Stomach (tissue), 8 donors: ENCODE measurements at regions not wholly inside any gene's neighbourhood (a gene's known extent, or its start where the extent isn't known, plus 50 kb on each side); places are given as distances from the start of the nearest gene placed in this dataset.
"Not testable (repeated sequence)": the region's sequence is repeated elsewhere in the genome, so short reads cannot be mapped to it uniquely, and the experiment has no call there.

Source experiments
- DNase-seq, 2 donors: peaks; one replicate each; pipeline versions ENCODE4 v3.0.0 to v3.0.0-alpha.2; 2013 to 2019
- H3K27ac ChIP-seq, 5 donors: fragments of 200-600 bp in 4 of 5; sonication (generic) in 4 of 5; one replicate each; pipeline ENCODE4 v1.5.1; 2013 to 2019; ENCODE audit warnings: mild to moderate bottlenecking in 1 of 5, moderate library complexity in 1 of 5
- H3K27me3 ChIP-seq, 3 donors: fragments of 200-600 bp; sonication (generic); one replicate each; pipeline ENCODE4 v1.5.1; 2017 to 2019; ENCODE audit warnings: mixed run types in 1 of 3
- H3K36me3 ChIP-seq, 4 donors: fragments of 200-600 bp; sonication (generic); 1 replicate in 3 of 4; 2 replicates in 1 of 4; pipeline ENCODE4 v1.5.1; 2016 to 2019
- H3K4me1 ChIP-seq, 4 donors: fragments of 200-600 bp; sonication (generic); one replicate each; pipeline ENCODE4 v1.5.1; 2016 to 2019
- H3K4me3 ChIP-seq, 4 donors: fragments of 200-600 bp; sonication (generic) in 3 of 4; one replicate each; pipeline ENCODE4 v1.5.1; 2016 to 2019; ENCODE audit warnings: mild to moderate bottlenecking in 1 of 4
- H3K9me3 ChIP-seq, 4 donors: fragments of 200-600 bp; sonication (generic); one replicate each; pipeline ENCODE4 v1.5.1; 2016 to 2019
- EP300 ChIP-seq: sonication (generic); formaldehyde crosslinking; IDR thresholded peaks from one replicate; pipeline ENCODE4 v1.6.1; 2017; ENCODE audit warnings: antibody characterized with exemption
- POLR2A ChIP-seq, 4 donors: fragments of 450-650 bp; IDR thresholded peaks; one replicate each; pipeline ENCODE4 v1.6.1; 2016; ENCODE audit warnings: antibody characterized with exemption in 4 of 4, control low read depth in 2 of 4, mild to moderate bottlenecking in 1 of 4, moderate library complexity in 1 of 4
- POLR2AphosphoS5 ChIP-seq, 3 donors: sonication (generic); formaldehyde crosslinking; IDR thresholded peaks; one replicate each; pipeline ENCODE4 v1.6.1; 2016; ENCODE audit warnings: antibody characterized with exemption in 3 of 3
- WGBS, 5 donors: extraction: QIAGEN DNeasy Blood & Tissue Kit in 3 of 5; methylation state at CpG; one replicate each; pipeline versions ENCODE4 v1.1.5 to v1.1.7; 2013 to 2018; 5-methylcytosine and 5-hydroxymethylcytosine counted together
- intact Hi-C: fragments of 100-400 bp; cut with DNase I; formaldehyde crosslinking; loops from one replicate; pipeline ENCODE4 v1.15.1; 2023; ENCODE audit warnings: low total_unique reads
- TF ChIP-seq, protein P1 (sequence below), 7 experiments: fragments of 450-650 bp in 4 of 7; fragments of 200-600 bp in 3 of 7; sonication (generic) in 3 of 7; IDR thresholded peaks; one replicate each; pipeline ENCODE4 v1.5.1; 2016 to 2019; ENCODE audit warnings: antibody characterized with exemption in 7 of 7, control low read depth in 2 of 7, mild to moderate bottlenecking in 1 of 7
- donor health status: healthy with polysubstance abuse.
- donor health status: Bipolar disorder and iron deficiency.
- donor health status: healthy.

DNA sequence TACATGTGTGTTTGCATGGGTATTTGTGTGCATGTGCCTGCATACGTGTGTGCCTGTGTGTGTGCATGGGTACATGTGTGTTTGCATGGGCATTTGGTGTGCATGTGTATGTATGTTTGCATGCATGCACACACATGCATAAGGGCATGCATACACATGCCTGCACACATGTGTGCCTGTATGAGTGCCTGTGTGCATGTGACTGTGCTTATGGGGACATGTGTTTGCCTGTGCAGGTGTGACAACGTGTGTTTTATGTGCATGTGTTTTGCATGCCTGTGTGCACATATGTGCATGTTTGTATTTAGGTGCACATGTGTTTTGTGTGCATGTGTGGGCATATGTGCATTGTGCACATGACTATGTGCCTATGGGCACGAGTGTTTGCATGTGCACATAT is 165.7 kb downstream of the ERMARD start:
- WGBS, 5 donors: 83 to 93% (median 89%) methylated on average over 3 of the region's 3 CpGs
- H3K9me3 ChIP-seq: no peaks in the 10 kb centered on the region
- peaks cover 0 to 3% (median 0%) of the 10 kb centered on the region in 3 donors for H3K27me3 ChIP-seq
- H3K4me3 ChIP-seq: no peak overlapping the region
- peaks cover 0 to 7% (median 2%) of the 10 kb centered on the region in 4 donors for H3K4me1 ChIP-seq
- no peak for DNase-seq
- H3K27ac ChIP-seq: no peak overlapping the region
- intact Hi-C loops: no loop called here
- H3K36me3 ChIP-seq: no peaks in the 10 kb centered on the region
- TF ChIP-seq POLR2A (IDR thresholded peaks at IDR 0.05): no peak
- no peak for TF ChIP-seq EP300
- TF ChIP-seq, protein P1, sequence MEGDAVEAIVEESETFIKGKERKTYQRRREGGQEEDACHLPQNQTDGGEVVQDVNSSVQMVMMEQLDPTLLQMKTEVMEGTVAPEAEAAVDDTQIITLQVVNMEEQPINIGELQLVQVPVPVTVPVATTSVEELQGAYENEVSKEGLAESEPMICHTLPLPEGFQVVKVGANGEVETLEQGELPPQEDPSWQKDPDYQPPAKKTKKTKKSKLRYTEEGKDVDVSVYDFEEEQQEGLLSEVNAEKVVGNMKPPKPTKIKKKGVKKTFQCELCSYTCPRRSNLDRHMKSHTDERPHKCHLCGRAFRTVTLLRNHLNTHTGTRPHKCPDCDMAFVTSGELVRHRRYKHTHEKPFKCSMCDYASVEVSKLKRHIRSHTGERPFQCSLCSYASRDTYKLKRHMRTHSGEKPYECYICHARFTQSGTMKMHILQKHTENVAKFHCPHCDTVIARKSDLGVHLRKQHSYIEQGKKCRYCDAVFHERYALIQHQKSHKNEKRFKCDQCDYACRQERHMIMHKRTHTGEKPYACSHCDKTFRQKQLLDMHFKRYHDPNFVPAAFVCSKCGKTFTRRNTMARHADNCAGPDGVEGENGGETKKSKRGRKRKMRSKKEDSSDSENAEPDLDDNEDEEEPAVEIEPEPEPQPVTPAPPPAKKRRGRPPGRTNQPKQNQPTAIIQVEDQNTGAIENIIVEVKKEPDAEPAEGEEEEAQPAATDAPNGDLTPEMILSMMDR (IDR thresholded peaks at IDR 0.05): no peak
- TF ChIP-seq POLR2AphosphoS5 (IDR thresholded peaks at IDR 0.05): no peak

DNA sequence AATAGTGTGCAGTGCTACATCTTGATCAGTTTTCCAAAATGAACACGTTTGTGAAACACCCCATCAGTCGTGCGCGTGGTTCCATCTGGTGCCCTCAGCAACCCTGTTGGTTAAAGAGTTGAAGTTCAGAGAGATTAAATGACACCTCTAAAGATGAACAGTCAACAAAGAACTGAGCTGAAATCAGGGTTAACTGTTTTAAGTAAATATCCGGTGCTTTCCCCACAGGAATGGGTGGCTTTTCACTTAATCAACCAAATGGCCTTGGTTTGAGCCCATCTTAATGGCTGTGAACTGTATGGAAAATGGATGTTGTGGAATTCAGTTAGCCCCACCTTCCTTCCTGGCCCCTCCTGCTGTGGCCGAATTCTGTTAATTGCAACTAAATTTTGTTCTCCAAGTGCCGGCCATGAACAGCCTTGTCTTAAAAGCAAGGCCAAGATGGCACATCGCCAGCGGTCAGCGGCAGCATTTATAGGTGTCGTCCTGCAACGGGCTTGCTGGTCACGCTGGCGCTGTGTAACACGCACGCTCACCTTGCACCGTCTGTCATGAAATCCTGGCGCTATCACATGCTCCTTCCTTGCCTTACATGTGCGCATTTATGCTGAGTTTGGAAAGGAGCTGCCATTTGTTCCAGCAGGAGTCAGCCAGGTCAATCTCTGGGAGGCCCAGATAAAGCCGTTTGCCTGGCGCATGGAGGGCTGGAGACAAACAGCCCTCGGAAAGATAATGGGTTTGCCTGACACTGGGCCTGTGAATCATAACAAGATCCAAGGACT is 164.5 kb downstream of the ERMARD start:
- WGBS, 5 donors: 73 to 76% (median 74%) methylated on average over 22 of the region's 22 CpGs
- DNase-seq: peak in 1 of 2 donors; percentile 45
- intact Hi-C loops: no loop called here

DNA sequence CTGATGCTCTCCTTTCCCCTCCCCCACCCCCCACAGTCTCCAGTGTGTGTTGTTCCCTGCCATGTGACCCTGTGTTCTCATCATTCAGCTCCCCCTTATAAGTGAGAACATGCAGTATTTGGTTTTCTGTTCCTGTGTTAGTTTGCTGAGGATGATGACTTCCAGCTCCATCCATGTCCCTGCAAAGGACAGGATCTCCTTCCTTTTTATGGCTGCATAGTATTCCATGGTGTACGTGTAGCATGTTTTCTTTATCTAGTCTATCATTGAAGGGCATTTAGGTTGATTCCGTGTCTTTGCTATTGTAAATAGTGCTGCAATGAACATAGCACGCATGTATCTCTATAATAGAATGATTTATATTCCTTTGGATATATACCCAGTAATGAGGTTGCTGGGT is 162.3 kb downstream of the ERMARD start:
- H3K36me3 ChIP-seq, H3K9me3 ChIP-seq, H3K4me3 ChIP-seq, intact Hi-C loops, H3K27ac ChIP-seq, H3K27me3 ChIP-seq, H3K4me1 ChIP-seq, DNase-seq: not testable (repeated sequence)
- WGBS, 5 donors: 91 to 98% (median 95%) methylated on average over 3 of the region's 3 CpGs

More for the DNA sequence above, 164.5 kb downstream of the ERMARD start:
- no peaks in the 10 kb centered on the region for H3K9me3 ChIP-seq
- no peak overlapping the region for H3K27ac ChIP-seq
- TF ChIP-seq POLR2AphosphoS5 (IDR thresholded peaks at IDR 0.05): no peak
- TF ChIP-seq EP300: no peak
- TF ChIP-seq, protein P1 (IDR thresholded peaks at IDR 0.05): no peak
- TF ChIP-seq POLR2A (IDR thresholded peaks at IDR 0.05): no peak
- H3K4me3 ChIP-seq: no peak overlapping the region
- H3K36me3 ChIP-seq: no peaks in the 10 kb centered on the region
- H3K4me1 ChIP-seq: peaks cover 0 to 5% (median 0%) of the 10 kb centered on the region in 4 donors
- no peaks in the 10 kb centered on the region for H3K27me3 ChIP-seq

DNA sequence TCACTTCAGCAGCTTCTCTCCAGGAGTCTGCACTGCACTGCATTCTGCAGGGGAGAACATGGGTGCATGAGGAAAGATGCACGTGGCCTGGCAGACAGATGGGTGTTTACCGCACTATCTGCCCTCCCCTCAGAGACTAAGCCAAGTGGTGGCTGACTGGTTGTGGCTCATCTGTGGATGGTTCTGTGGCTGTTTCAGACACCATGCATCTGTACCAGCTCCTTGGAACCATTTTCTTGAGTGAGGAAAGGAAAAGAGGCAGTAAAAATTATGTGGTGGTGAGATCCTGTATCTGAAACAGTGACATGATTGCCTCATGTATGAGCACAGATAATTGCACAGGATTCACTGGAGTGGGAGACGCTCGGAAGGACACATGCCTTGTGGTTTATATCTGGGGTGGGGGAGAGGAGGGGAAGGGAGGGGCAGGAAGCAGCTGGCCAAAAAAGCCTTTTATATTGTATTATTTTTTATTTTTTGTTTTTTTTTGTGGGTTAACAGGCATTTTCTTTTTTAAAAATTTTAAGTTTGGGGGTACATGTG is 161.7 kb downstream of the ERMARD start:
- DNase-seq: no peak
- TF ChIP-seq POLR2AphosphoS5 (IDR thresholded peaks at IDR 0.05): no peak
- TF ChIP-seq, protein P1 (IDR thresholded peaks at IDR 0.05): no peak
- no peak for TF ChIP-seq POLR2A (IDR thresholded peaks at IDR 0.05)
- no peak for TF ChIP-seq EP300
- intact Hi-C loops: no loop called here
- Histone ChIP-seq H3K36me3 (no peaks in the 10 kb centered on the region), H3K4me3 (no peak overlapping the region), H3K9me3 (no peaks in the 10 kb centered on the region), H3K27ac (no peak overlapping the region), H3K27me3 (no peaks in the 10 kb centered on the region), H3K4me1 (peaks cover 0 to under 1% (median 0%) of the 10 kb centered on the region in 4 donors)
- 67 to 73% (median 70%) methylated on average over 4 of the region's 4 CpGs for WGBS, 5 donors
